WTC11 (cell line): ENCODE measurements at regions not wholly inside any gene's neighbourhood (a gene's known extent, or its start where the extent isn't known, plus 50 kb on each side); places are given as distances from the start of the nearest gene placed in this dataset.

Experiments used
- ATAC-seq: fragments of 200-7000 bp; cut with Tn5 transposase; 2 replicates; pipeline ENCODE4 v1.10.0; 2021; ENCODE audit warnings: mild to moderate bottlenecking, moderate library complexity
- CTCF ChIA-PET: fragments of 300-600 bp; sonication (Branson Sonifier 250); formaldehyde crosslinking; loops from one replicate; lab custom pipeline; 2021; ENCODE audit warnings: antibody characterized with exemption; lab: Charles Lee
- POLR2A ChIA-PET: fragments of 350-600 bp; sonication (Branson Sonifier 250); formaldehyde crosslinking; loops from one replicate; lab custom pipeline; 2021; ENCODE audit warnings: antibody characterized with exemption; lab: Charles Lee
- DNase-seq: peaks from one replicate; pipeline ENCODE4 v3.0.0; 2021; ENCODE audit warnings: low spot score
- H3K27ac Mint-ChIP-seq: 2 replicates; pipeline ENCODE4 v1.8.0; 2021; ENCODE audit warnings: mixed read lengths
- H3K27me3 Mint-ChIP-seq: 2 replicates; pipeline ENCODE4 v1.8.0; 2021; ENCODE audit warnings: low read depth, mild to moderate bottlenecking, moderate library complexity, mixed read lengths
- H3K36me3 Mint-ChIP-seq: 2 replicates; pipeline ENCODE4 v1.8.0; 2021; ENCODE audit warnings: mixed read lengths
- H3K4me1 Mint-ChIP-seq: 2 replicates; pipeline ENCODE4 v1.8.0; 2022; ENCODE audit warnings: mixed read lengths
- H3K4me3 Mint-ChIP-seq: 2 replicates; pipeline ENCODE4 v1.8.0; 2021; ENCODE audit warnings: mild to moderate bottlenecking, moderate library complexity, mixed read lengths
- H3K9me3 Mint-ChIP-seq: 2 replicates; pipeline ENCODE4 v1.8.0; 2021; ENCODE audit warnings: mixed read lengths
- ATF1 ChIP-seq: sonication (generic); formaldehyde crosslinking; IDR thresholded peaks from 2 replicates; pipeline ENCODE4 v1.8.1; 2023; ENCODE audit warnings: mild to moderate bottlenecking, moderate library complexity, missing genetic modification reagents
- GTF2I ChIP-seq: fragments of 250-450 bp; sonication (Bioruptor Pico); conservative IDR thresholded peaks from 2 replicates; pipeline ENCODE4 v1.4.0; 2021; ENCODE audit warnings: mild to moderate bottlenecking
- MYBL2 ChIP-seq: sonication (generic); formaldehyde crosslinking; IDR thresholded peaks from 2 replicates; pipeline ENCODE4 v1.8.1; 2023; ENCODE audit warnings: mild to moderate bottlenecking, moderate library complexity, missing genetic modification reagents
- NR2C2 ChIP-seq: sonication (generic); formaldehyde crosslinking; IDR thresholded peaks from 2 replicates; pipeline ENCODE4 v1.8.0; 2022; ENCODE audit warnings: mild to moderate bottlenecking, missing genetic modification reagents
- SMAD3 ChIP-seq: sonication (generic); formaldehyde crosslinking; IDR thresholded peaks from 2 replicates; pipeline ENCODE4 v1.8.0; 2022; ENCODE audit warnings: missing genetic modification reagents, mild to moderate bottlenecking, borderline replicate concordance
- ZNF396 ChIP-seq: fragments of 250-450 bp; sonication (Bioruptor Pico); IDR thresholded peaks from 2 replicates; pipeline ENCODE4 v1.8.0; 2021; ENCODE audit warnings: mild to moderate bottlenecking, moderate library complexity, borderline replicate concordance
- TF ChIP-seq, protein P1 (sequence below): fragments of 250-450 bp; sonication (Bioruptor Pico); IDR thresholded peaks from 2 replicates; pipeline ENCODE4 v1.9.0; 2021; ENCODE audit warnings: mild to moderate bottlenecking, borderline replicate concordance
- TF ChIP-seq, protein P2 (sequence below): sonication (generic); formaldehyde crosslinking; IDR thresholded peaks from 2 replicates; pipeline ENCODE4 v1.8.1; 2023; ENCODE audit warnings: mild to moderate bottlenecking, missing genetic modification reagents, borderline replicate concordance
- TF ChIP-seq, protein P3 (sequence below): sonication (generic); formaldehyde crosslinking; IDR thresholded peaks from 2 replicates; pipeline ENCODE4 v1.8.1; 2022; ENCODE audit warnings: missing genetic modification reagents, borderline replicate concordance
- TF ChIP-seq, protein P4 (sequence below): sonication (generic); formaldehyde crosslinking; IDR thresholded peaks from 2 replicates; pipeline ENCODE4 v1.8.0; 2023; ENCODE audit warnings: missing genetic modification reagents, mild to moderate bottlenecking, borderline replicate concordance
- TF ChIP-seq, protein P5 (sequence below): sonication (generic); formaldehyde crosslinking; IDR thresholded peaks from 2 replicates; pipeline ENCODE4 v1.8.0; 2022; ENCODE audit warnings: missing genetic modification reagents
- TF ChIP-seq, protein P6 (sequence below): sonication (generic); formaldehyde crosslinking; IDR thresholded peaks from 2 replicates; pipeline ENCODE4 v1.8.0; 2022; ENCODE audit warnings: mild to moderate bottlenecking, missing genetic modification reagents
- TF ChIP-seq, protein P7 (sequence below): sonication (generic); formaldehyde crosslinking; IDR thresholded peaks from 2 replicates; pipeline ENCODE4 v1.8.0; 2022; ENCODE audit warnings: mild to moderate bottlenecking, missing genetic modification reagents

DNA sequence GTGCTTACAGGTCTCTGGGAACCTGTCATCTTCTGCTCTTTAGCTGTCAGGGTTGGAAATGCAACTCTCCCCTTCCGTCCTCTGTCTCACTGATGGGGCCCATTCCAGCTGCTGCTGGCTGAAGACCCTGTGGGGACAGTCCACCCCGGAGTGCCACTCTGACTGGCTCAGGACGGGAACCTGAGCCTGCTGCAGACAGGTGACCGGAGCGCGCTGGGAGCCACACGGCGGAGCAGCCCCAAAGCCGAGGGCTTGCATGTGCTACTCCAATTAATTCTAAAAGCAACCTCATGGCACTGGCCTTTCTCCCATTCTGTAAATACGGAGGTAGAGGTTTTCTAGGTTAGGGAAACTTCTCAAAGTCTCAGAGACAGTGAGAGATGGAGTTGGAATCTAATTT is 223.5 kb upstream of the PITRM1 start (continued):
- TF ChIP-seq GTF2I, result no peak
- TF ChIP-seq, protein P1, sequence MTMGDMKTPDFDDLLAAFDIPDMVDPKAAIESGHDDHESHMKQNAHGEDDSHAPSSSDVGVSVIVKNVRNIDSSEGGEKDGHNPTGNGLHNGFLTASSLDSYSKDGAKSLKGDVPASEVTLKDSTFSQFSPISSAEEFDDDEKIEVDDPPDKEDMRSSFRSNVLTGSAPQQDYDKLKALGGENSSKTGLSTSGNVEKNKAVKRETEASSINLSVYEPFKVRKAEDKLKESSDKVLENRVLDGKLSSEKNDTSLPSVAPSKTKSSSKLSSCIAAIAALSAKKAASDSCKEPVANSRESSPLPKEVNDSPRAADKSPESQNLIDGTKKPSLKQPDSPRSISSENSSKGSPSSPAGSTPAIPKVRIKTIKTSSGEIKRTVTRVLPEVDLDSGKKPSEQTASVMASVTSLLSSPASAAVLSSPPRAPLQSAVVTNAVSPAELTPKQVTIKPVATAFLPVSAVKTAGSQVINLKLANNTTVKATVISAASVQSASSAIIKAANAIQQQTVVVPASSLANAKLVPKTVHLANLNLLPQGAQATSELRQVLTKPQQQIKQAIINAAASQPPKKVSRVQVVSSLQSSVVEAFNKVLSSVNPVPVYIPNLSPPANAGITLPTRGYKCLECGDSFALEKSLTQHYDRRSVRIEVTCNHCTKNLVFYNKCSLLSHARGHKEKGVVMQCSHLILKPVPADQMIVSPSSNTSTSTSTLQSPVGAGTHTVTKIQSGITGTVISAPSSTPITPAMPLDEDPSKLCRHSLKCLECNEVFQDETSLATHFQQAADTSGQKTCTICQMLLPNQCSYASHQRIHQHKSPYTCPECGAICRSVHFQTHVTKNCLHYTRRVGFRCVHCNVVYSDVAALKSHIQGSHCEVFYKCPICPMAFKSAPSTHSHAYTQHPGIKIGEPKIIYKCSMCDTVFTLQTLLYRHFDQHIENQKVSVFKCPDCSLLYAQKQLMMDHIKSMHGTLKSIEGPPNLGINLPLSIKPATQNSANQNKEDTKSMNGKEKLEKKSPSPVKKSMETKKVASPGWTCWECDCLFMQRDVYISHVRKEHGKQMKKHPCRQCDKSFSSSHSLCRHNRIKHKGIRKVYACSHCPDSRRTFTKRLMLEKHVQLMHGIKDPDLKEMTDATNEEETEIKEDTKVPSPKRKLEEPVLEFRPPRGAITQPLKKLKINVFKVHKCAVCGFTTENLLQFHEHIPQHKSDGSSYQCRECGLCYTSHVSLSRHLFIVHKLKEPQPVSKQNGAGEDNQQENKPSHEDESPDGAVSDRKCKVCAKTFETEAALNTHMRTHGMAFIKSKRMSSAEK, result no peak

DNA sequence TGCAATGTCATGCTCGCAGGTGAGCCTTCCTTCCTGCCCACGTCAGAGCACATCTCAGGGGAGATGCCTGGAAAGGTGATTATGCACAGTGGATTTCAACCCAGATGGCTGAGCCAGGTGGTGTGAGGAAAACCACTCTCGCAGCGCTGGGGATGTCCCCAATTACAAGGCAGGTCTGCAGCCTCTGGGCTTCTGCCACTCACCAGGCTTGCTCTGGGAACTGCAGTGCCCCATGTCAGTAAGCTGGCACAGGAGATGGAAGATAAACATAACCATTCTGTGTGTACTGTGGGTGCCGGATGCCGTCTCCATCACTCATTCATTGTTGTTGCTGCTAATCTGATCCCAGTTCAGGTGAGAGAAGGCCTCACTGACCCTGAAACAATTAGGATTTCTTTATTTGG is 222.9 kb upstream of the PITRM1 start:
- Mint-ChIP-seq H3K27ac (no peak overlapping the region), H3K4me3 (no peak overlapping the region), H3K9me3 (peaks cover 15% of the 10 kb centered on the region), H3K27me3 (no peaks in the 10 kb centered on the region), H3K4me1 (peaks cover 17% of the 10 kb centered on the region), H3K36me3 (peaks cover 11% of the 10 kb centered on the region)
- DNase-seq (no peak), ATAC-seq (no peak)
- ChIA-PET POLR2A (no interaction called here), CTCF (no interaction called here)
- TF ChIP-seq MYBL2 (no peak), ZNF396 (CRISPR knock-in tag) (no peak), ATF1 (CRISPR knock-in tag) (no peak), NR2C2 (CRISPR knock-in tag) (no peak), SMAD3 (CRISPR knock-in tag) (no peak)
- TF ChIP-seq, protein P2, sequence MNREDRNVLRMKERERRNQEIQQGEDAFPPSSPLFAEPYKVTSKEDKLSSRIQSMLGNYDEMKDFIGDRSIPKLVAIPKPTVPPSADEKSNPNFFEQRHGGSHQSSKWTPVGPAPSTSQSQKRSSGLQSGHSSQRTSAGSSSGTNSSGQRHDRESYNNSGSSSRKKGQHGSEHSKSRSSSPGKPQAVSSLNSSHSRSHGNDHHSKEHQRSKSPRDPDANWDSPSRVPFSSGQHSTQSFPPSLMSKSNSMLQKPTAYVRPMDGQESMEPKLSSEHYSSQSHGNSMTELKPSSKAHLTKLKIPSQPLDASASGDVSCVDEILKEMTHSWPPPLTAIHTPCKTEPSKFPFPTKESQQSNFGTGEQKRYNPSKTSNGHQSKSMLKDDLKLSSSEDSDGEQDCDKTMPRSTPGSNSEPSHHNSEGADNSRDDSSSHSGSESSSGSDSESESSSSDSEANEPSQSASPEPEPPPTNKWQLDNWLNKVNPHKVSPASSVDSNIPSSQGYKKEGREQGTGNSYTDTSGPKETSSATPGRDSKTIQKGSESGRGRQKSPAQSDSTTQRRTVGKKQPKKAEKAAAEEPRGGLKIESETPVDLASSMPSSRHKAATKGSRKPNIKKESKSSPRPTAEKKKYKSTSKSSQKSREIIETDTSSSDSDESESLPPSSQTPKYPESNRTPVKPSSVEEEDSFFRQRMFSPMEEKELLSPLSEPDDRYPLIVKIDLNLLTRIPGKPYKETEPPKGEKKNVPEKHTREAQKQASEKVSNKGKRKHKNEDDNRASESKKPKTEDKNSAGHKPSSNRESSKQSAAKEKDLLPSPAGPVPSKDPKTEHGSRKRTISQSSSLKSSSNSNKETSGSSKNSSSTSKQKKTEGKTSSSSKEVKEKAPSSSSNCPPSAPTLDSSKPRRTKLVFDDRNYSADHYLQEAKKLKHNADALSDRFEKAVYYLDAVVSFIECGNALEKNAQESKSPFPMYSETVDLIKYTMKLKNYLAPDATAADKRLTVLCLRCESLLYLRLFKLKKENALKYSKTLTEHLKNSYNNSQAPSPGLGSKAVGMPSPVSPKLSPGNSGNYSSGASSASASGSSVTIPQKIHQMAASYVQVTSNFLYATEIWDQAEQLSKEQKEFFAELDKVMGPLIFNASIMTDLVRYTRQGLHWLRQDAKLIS (CRISPR knock-in tag), result no peak
- TF ChIP-seq, protein P3, sequence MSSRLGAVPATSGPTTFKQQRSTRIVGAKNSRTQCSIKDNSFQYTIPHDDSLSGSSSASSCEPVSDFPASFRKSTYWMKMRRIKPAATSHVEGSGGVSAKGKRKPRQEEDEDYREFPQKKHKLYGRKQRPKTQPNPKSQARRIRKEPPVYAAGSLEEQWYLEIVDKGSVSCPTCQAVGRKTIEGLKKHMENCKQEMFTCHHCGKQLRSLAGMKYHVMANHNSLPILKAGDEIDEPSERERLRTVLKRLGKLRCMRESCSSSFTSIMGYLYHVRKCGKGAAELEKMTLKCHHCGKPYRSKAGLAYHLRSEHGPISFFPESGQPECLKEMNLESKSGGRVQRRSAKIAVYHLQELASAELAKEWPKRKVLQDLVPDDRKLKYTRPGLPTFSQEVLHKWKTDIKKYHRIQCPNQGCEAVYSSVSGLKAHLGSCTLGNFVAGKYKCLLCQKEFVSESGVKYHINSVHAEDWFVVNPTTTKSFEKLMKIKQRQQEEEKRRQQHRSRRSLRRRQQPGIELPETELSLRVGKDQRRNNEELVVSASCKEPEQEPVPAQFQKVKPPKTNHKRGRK (CRISPR knock-in tag), result no peak
- TF ChIP-seq, protein P4, sequence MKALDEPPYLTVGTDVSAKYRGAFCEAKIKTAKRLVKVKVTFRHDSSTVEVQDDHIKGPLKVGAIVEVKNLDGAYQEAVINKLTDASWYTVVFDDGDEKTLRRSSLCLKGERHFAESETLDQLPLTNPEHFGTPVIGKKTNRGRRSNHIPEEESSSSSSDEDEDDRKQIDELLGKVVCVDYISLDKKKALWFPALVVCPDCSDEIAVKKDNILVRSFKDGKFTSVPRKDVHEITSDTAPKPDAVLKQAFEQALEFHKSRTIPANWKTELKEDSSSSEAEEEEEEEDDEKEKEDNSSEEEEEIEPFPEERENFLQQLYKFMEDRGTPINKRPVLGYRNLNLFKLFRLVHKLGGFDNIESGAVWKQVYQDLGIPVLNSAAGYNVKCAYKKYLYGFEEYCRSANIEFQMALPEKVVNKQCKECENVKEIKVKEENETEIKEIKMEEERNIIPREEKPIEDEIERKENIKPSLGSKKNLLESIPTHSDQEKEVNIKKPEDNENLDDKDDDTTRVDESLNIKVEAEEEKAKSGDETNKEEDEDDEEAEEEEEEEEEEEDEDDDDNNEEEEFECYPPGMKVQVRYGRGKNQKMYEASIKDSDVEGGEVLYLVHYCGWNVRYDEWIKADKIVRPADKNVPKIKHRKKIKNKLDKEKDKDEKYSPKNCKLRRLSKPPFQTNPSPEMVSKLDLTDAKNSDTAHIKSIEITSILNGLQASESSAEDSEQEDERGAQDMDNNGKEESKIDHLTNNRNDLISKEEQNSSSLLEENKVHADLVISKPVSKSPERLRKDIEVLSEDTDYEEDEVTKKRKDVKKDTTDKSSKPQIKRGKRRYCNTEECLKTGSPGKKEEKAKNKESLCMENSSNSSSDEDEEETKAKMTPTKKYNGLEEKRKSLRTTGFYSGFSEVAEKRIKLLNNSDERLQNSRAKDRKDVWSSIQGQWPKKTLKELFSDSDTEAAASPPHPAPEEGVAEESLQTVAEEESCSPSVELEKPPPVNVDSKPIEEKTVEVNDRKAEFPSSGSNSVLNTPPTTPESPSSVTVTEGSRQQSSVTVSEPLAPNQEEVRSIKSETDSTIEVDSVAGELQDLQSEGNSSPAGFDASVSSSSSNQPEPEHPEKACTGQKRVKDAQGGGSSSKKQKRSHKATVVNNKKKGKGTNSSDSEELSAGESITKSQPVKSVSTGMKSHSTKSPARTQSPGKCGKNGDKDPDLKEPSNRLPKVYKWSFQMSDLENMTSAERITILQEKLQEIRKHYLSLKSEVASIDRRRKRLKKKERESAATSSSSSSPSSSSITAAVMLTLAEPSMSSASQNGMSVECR (CRISPR knock-in tag), result no peak
- TF ChIP-seq, protein P5, sequence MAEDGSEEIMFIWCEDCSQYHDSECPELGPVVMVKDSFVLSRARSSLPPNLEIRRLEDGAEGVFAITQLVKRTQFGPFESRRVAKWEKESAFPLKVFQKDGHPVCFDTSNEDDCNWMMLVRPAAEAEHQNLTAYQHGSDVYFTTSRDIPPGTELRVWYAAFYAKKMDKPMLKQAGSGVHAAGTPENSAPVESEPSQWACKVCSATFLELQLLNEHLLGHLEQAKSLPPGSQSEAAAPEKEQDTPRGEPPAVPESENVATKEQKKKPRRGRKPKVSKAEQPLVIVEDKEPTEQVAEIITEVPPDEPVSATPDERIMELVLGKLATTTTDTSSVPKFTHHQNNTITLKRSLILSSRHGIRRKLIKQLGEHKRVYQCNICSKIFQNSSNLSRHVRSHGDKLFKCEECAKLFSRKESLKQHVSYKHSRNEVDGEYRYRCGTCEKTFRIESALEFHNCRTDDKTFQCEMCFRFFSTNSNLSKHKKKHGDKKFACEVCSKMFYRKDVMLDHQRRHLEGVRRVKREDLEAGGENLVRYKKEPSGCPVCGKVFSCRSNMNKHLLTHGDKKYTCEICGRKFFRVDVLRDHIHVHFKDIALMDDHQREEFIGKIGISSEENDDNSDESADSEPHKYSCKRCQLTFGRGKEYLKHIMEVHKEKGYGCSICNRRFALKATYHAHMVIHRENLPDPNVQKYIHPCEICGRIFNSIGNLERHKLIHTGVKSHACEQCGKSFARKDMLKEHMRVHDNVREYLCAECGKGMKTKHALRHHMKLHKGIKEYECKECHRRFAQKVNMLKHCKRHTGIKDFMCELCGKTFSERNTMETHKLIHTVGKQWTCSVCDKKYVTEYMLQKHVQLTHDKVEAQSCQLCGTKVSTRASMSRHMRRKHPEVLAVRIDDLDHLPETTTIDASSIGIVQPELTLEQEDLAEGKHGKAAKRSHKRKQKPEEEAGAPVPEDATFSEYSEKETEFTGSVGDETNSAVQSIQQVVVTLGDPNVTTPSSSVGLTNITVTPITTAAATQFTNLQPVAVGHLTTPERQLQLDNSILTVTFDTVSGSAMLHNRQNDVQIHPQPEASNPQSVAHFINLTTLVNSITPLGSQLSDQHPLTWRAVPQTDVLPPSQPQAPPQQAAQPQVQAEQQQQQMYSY, result no peak
- TF ChIP-seq, protein P6, sequence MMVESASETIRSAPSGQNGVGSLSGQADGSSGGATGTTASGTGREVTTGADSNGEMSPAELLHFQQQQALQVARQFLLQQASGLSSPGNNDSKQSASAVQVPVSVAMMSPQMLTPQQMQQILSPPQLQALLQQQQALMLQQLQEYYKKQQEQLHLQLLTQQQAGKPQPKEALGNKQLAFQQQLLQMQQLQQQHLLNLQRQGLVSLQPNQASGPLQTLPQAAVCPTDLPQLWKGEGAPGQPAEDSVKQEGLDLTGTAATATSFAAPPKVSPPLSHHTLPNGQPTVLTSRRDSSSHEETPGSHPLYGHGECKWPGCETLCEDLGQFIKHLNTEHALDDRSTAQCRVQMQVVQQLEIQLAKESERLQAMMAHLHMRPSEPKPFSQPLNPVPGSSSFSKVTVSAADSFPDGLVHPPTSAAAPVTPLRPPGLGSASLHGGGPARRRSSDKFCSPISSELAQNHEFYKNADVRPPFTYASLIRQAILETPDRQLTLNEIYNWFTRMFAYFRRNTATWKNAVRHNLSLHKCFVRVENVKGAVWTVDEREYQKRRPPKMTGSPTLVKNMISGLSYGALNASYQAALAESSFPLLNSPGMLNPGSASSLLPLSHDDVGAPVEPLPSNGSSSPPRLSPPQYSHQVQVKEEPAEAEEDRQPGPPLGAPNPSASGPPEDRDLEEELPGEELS (CRISPR knock-in tag), result no peak
- TF ChIP-seq, protein P7, sequence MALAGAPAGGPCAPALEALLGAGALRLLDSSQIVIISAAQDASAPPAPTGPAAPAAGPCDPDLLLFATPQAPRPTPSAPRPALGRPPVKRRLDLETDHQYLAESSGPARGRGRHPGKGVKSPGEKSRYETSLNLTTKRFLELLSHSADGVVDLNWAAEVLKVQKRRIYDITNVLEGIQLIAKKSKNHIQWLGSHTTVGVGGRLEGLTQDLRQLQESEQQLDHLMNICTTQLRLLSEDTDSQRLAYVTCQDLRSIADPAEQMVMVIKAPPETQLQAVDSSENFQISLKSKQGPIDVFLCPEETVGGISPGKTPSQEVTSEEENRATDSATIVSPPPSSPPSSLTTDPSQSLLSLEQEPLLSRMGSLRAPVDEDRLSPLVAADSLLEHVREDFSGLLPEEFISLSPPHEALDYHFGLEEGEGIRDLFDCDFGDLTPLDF, result no peak
